SH-SY5Y (cell line): ENCODE measurements at regions not wholly inside any gene's neighbourhood (a gene's known extent, or its start where the extent isn't known, plus 50 kb on each side); places are given as distances from the start of the nearest gene placed in this dataset.

ENCODE experiments used
- GATA2 ChIP-seq: IDR thresholded peaks from 2 replicates; pipeline ENCODE4 v1.6.1; 2011; ENCODE audit warnings: mild to moderate bottlenecking, low read depth, low read length
- GATA3 ChIP-seq: IDR thresholded peaks from 2 replicates; pipeline ENCODE4 v1.6.1; 2011; ENCODE audit warnings: low read depth, mild to moderate bottlenecking, low read length, moderate library complexity

DNA sequence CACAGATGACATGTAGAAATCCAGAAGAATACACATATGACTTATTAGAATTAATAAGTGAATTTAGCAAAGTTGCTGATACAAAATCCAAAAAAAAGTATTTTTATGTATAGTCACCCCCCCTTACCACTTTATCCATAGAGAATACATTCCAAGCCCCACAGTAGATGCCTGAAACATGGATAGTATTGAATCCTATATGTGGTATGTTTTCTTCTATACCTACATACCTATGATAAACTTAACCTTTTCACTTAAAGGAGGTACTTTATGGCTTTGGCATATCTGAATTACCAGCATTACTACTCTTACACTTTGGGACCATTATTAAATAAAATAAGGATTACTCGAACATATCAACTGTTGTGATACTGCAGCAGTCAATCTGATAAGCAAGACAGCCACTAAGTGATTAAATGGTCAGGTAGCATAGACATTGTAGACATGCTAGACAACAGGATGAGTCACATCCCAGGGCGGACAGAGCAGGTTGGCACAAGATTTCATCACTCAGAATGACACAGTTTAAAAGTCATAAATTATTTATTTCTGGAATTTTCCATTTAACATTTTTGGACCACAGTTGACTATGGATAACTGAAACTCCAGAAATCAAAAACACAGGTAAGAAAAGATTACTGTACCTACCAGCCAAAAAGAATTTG lies 208.2 kb upstream of the CHAC2 start:
- TF ChIP-seq GATA3 (no peak), GATA2 (no peak)

DNA sequence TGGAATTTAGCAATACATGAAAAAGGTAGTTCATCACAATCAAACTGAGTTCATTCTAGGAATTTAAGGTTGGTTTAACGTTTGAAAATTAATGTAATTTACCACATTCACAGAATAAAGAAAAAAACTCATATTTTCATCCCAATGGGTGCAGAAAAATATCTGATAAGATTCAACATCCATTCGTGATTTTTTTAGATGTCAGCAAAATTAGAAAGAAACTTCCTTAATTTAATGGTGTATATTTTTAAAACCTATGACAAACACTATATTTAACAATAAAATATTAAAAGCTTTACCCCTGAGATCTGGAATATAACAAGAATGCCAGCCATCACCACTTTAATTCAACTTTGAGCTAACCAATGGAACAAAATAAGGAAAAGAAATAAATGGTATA lies 208.7 kb upstream of the CHAC2 start:
- no peak for TF ChIP-seq GATA3
- TF ChIP-seq GATA2, result no peak

DNA sequence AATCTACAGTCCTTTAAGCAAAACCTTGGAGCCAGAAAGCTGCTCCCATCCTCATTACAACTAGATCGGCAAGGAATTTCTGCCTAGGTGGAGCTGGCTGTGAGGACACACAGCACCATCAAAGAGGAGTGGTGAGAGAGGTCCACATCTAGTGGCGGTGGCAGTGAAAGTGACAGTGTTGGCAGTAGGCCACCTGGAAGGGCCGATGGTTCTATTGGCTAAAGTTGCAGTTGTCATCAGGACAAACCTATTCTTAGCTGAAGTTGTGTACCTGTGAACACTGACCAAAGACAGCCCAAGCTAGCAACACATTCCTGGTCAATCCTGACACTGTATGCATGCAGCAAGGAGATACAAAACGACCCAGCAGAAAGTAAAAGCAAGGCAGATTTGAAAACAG lies 218.1 kb upstream of the CHAC2 start:
- no peak for TF ChIP-seq GATA3
- TF ChIP-seq GATA2, result no peak

- TF ChIP-seq GATA2 (no peak), GATA3 (no peak)
Observed at GRCh38 chr2:53545604-53546003, 222.0 kb upstream of the CHAC2 start.

- TF ChIP-seq GATA2 (no peak), GATA3 (no peak)
Observed at GRCh38 chr2:53544871-53545558, 222.6 kb upstream of the CHAC2 start.

DNA sequence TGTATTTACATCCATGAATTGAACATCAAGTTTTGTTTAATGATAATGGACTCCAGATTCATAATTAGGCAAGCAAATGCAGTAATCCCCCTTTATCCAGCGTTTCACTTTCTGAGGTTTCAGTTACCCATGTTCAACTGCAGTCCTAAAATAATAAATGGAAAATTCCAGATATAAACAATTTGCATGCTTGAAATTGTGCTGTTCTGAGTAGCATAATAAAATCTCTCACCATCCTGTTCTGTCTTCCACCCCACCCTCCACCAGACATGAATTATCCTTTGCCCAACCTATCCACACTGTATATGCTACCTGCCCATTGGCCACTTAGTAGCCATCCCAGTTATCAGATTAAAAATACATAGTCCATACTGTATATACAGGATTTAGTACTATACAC lies 224.5 kb upstream of the CHAC2 start:
- TF ChIP-seq GATA2, result no peak
- TF ChIP-seq GATA3, result no peak

- peak; percentile 23; the same call in 1 of the 2 replicates for TF ChIP-seq GATA3
- 0 out of 2 replicates have a peak, but pooled peaks have one; percentile 20 for TF ChIP-seq GATA2
Observed at GRCh38 chr2:53536583-53537361, 230.8 kb upstream of the CHAC2 start.

DNA sequence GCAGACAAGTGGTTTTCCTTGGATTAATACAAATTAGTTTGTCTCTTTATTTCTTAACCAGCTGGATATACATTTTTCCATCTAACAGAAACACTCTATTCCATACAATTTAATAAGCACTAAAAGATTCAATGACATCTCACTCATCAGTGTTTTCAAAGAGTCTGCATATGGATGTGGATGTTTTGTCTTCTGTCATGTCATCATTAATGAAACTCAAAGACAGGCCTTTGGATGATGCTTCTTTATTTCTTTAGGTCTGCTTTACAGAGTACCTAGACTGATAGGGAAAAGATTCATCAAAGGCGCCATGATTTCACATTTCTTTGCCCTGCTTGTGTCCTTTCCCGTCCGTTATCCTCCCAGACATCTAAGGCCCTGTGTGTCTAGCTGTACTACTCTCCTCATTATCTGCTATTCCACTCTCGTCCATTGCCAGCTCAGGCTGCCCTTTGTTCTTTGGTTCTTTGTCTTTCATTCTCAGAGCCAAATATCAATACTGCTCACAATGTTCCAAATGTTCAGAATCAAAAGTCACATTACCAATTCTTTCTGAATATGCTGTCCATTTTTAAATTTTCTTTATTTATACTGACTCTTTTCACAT lies 232.3 kb upstream of the CHAC2 start:
- TF ChIP-seq GATA3 (no peak), GATA2 (no peak)

GRCh38 chr2:53530126-53530525 lies 237.5 kb upstream of the CHAC2 start:
- TF ChIP-seq GATA2, result no peak
- TF ChIP-seq GATA3, result no peak

DNA sequence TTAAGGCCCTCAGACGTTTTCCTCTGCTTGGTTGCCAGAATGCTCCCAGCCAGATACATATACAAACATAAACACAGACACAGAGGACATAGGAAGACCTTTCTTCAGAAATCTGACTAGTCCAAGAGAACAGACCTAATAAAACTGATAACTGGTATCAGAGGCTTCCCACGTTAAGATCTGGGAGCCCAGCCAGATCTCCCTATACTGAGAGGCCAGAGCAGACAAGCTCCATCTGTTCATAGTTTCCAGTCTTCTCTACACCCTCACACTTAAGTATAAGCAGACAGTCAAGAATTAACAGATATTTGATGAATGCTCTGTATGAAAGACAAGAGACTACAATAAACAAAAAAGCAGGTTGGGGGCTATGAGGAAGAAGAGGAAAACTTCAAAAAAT lies 240.5 kb upstream of the CHAC2 start:
- TF ChIP-seq GATA3, result no peak
- no peak for TF ChIP-seq GATA2

DNA sequence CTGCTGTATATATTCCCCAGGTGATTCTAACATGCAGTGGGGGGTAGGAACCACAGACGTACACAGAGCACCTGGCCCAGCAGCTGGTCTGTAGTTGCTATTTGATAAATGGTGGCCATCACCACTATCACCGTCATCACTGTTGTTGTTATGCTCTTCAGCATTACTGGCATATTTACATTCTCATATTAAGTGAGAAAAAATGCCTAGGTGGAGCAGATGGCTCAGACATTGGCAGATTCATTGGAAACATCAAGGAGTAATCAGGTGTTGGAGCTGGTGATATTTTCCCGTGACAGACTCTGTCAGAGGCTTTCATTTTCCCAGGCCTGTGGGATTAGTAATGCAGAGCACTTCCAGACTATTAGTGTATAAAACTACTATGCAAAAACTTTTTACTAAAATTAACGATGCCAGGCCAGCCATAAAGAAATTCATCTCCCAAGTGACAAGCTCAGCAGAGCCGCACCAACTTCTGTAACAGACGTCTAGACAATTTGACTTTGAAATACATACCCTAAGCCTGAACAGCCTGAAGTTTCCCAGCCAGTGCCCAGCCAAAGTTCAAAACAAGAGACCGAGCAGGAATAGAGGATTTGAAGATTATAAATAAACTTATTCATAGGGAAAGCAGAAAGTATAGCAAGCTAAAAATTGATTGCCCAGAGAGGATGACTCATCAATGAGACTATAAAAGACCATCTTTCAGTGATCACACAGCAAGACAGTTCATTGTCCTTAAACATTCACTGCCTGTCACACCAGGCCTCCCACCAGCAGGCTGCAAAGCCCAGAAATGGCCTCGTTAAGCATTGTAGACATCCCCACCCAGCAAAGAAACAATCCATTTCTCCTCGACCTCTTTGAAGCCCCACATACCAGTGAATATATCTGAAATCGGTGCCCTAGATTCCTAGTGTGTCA lies 247.4 kb upstream of the CHAC2 start:
- no peak for TF ChIP-seq GATA3
- TF ChIP-seq GATA2, result no peak

- no peak for TF ChIP-seq GATA3
- TF ChIP-seq GATA2, result no peak
Observed at GRCh38 chr2:53517406-53517805, 250.2 kb upstream of the CHAC2 start.

DNA sequence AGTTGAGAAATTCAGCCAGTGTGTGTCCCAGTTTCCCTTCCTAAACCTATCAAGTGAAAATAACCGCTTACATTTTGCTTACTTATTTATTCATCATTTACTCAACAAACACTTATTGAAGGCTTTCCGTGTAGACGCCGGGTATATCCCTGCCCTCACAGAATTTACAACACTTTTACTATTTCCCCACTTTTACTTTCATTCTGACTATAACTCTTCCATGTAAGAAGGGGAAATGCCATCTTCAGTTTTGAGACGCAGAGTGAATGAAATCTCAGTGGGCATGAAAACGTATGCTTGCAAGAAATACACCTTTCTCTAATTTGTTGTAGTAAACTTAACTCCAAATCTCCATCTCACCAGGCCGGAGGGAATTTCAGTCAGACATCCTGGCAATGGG lies 251.0 kb upstream of the CHAC2 start:
- TF ChIP-seq GATA2, result no peak
- no peak for TF ChIP-seq GATA3
